ENCODE measurements at regions not wholly inside any gene's neighbourhood (a gene's known extent, or its start where the extent isn't known, plus 50 kb on each side); places are given as distances from the start of the nearest gene placed in this dataset.

DNA sequence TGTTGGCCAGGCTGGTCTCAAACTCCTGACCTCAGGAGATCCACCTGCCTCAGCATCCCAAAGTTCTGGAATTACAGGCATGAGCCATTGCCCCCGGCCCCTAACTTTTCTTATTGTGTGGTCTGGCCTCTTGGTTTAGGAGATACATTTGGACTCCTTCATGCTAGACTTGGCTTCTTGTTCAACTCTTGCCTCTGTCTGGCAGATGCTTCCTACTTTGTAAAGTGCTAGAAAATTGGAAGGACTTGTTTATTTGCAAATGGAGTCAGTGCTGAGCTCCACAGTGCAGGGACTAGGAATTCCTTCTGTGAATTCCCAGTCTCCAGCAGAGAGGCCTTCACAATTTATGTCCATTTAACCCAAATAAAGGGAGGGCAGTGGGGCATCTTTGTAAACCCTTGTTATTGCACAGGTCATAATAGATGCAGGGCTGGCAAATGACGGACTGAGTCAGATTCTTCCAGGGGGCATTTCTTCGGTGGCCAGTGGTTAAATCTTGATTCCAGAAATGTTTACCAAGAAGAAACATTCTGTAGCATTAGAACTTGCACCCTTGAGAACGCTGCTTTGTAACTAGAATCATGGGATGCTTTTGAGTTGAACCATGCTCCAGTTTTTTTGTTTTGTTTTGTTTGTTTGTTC, 73.8 kb upstream of the TBX3 start:
- no peak for DNase-seq
- TF ChIP-seq POLR2A (IDR thresholded peaks at IDR 0.05) = no peak
- TF ChIP-seq, protein P1, sequence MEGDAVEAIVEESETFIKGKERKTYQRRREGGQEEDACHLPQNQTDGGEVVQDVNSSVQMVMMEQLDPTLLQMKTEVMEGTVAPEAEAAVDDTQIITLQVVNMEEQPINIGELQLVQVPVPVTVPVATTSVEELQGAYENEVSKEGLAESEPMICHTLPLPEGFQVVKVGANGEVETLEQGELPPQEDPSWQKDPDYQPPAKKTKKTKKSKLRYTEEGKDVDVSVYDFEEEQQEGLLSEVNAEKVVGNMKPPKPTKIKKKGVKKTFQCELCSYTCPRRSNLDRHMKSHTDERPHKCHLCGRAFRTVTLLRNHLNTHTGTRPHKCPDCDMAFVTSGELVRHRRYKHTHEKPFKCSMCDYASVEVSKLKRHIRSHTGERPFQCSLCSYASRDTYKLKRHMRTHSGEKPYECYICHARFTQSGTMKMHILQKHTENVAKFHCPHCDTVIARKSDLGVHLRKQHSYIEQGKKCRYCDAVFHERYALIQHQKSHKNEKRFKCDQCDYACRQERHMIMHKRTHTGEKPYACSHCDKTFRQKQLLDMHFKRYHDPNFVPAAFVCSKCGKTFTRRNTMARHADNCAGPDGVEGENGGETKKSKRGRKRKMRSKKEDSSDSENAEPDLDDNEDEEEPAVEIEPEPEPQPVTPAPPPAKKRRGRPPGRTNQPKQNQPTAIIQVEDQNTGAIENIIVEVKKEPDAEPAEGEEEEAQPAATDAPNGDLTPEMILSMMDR (IDR thresholded peaks at IDR 0.05) = no peak
- Histone ChIP-seq H3K27ac (no peak overlapping the region), H3K4me1 (no peaks in the 10 kb centered on the region), H3K9me3 (no peaks in the 10 kb centered on the region), H3K36me3 (replicated peaks in 1 of 2; ENCODE audit: insufficient read depth in 1 of 2, low read depth in 2 of 2) (no peaks in the 10 kb centered on the region), H3K4me3 (no peak overlapping the region), H3K27me3 (no peaks in the 10 kb centered on the region)
- WGBS, 2 donors = 50 to 66% methylated on average over 4 of the region's 4 CpGs
- intact Hi-C loops (cut with DNase I) = no loop called here
- no peak for ATAC-seq

DNA sequence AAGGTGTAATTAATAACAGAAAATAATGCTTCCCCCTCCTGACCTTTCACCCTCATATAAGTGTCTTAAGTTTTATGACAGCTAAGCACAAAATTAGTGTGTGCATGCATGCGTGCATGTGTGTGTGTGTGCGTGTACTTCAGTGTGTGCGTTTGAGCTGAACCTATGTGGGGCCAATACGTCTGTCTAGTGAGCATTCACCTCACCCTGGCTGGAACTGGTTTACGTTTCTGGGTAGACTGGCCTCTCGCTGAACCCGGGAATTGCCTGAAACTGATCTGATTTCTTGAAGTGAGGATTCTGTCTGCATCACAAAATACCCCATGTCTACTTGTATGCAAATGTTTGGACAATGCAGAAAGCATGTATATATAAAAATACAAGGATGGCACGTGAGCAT, 68.2 kb upstream of the TBX3 start:
- no peak for DNase-seq
- ATAC-seq = no peak
- TF ChIP-seq POLR2A (IDR thresholded peaks at IDR 0.05) = no peak
- TF ChIP-seq, protein P1 (IDR thresholded peaks at IDR 0.05) = no peak
- H3K36me3 ChIP-seq (replicated peaks in 1 of 2; ENCODE audit: insufficient read depth in 1 of 2, low read depth in 2 of 2) = no peaks in the 10 kb centered on the region
- no peak overlapping the region for H3K27ac ChIP-seq
- no peak overlapping the region for H3K4me3 ChIP-seq
- no peaks in the 10 kb centered on the region for H3K9me3 ChIP-seq
- H3K27me3 ChIP-seq = no peaks in the 10 kb centered on the region
- intact Hi-C loops (cut with DNase I) = no loop called here
- WGBS, 2 donors = 51 to 56% methylated on average over 8 of the region's 8 CpGs
- H3K4me1 ChIP-seq = no peaks in the 10 kb centered on the region

DNA sequence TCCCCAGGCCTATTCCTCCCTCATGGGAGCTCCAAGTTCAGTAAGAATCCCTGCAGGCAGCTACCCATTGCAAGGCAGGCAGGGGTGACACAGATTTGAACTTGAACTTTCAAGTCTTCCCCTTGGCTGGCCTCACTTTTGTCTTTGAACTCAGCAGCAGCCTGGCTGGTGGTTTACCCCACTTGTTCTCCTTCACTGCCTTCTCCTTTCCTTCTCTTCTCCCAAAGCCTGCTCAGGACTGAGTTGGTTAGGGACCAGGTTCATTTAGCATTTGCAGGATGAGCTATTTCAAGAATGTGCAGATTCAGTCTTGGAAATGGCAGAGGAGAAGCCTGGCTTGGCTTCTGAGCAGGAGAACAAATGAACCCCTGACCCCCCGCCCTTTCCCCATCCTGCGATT, 67.7 kb upstream of the TBX3 start:
- Histone ChIP-seq H3K4me3 (no peak overlapping the region), H3K36me3 (replicated peaks in 1 of 2; ENCODE audit: insufficient read depth in 1 of 2, low read depth in 2 of 2) (no peaks in the 10 kb centered on the region), H3K9me3 (no peaks in the 10 kb centered on the region), H3K27me3 (no peaks in the 10 kb centered on the region), H3K27ac (no peak overlapping the region), H3K4me1 (no peaks in the 10 kb centered on the region)
- DNase-seq = no peak
- no peak for ATAC-seq
- TF ChIP-seq, protein P1 (IDR thresholded peaks at IDR 0.05) = no peak
- TF ChIP-seq POLR2A (IDR thresholded peaks at IDR 0.05) = no peak
- intact Hi-C loops (cut with DNase I) = no loop called here
- WGBS, 2 donors = 49 to 67% methylated on average over 2 of the region's 2 CpGs

DNA sequence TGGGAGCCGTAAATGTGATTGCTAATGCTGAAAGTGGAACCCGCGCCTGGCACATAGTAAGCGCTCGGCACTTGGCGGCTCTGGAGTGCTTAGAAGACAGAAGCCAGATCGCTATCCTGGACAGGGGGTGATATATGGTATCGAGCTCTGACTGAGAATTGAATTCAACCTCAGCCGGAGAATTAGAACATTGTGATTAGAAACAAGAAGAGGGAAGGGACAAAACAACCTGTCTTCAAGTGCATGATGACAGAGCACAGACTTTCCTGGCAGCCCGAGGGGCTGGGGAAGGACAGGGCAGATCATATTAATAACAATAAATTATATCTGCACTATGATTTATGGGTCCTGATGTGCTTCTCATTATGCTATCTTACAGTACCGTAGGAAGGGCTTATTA, 66.9 kb upstream of the TBX3 start:
- ATAC-seq (no peak), DNase-seq (no peak)
- Histone ChIP-seq H3K36me3 (replicated peaks in 1 of 2; ENCODE audit: insufficient read depth in 1 of 2, low read depth in 2 of 2) (no peaks in the 10 kb centered on the region), H3K4me3 (no peak overlapping the region), H3K27ac (no peak overlapping the region), H3K27me3 (no peaks in the 10 kb centered on the region), H3K4me1 (no peaks in the 10 kb centered on the region), H3K9me3 (no peaks in the 10 kb centered on the region)
- no peak for TF ChIP-seq POLR2A (IDR thresholded peaks at IDR 0.05)
- TF ChIP-seq, protein P1 (IDR thresholded peaks at IDR 0.05) = no peak
- WGBS, 2 donors = 77% methylated on average over 11 of the region's 11 CpGs
- intact Hi-C loops (cut with DNase I) = no loop called here

DNA sequence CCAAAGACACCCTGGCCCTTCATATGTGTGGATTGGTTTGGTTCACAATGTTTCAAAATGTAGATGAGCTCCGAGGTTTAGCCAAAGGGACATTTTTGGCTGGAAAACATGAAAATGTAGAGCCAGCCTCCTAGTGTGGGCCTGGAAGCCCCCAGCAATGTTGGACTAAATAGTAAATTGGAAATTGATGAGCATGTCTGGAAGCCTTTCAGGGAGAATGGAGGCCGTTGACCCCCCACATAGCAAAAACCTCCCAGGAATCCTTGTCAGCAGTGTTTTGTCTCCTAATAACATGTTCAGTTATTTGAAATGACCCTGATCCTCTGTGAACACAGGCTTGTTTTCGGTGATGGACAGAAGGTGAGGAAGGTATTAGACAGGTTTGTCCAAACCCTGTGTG, 65.1 kb upstream of the TBX3 start:
- Histone ChIP-seq H3K27me3 (no peaks in the 10 kb centered on the region), H3K36me3 (replicated peaks in 1 of 2; ENCODE audit: insufficient read depth in 1 of 2, low read depth in 2 of 2) (no peaks in the 10 kb centered on the region), H3K27ac (no peak overlapping the region), H3K4me3 (no peak overlapping the region), H3K4me1 (no peaks in the 10 kb centered on the region), H3K9me3 (no peaks in the 10 kb centered on the region)
- TF ChIP-seq, protein P1 (IDR thresholded peaks at IDR 0.05) = no peak
- TF ChIP-seq POLR2A (IDR thresholded peaks at IDR 0.05) = no peak
- intact Hi-C loops (cut with DNase I) = no loop called here
- 43 to 57% methylated on average over 3 of the region's 3 CpGs for WGBS, 2 donors
- no peak for ATAC-seq
- no peak for DNase-seq
